ENCODE measurements at regions not wholly inside any gene's neighbourhood (a gene's known extent, or its start where the extent isn't known, plus 50 kb on each side); places are given as distances from the start of the nearest gene placed in this dataset.

- Histone ChIP-seq H3K4me3 (ENCODE audit: low read depth in 1 of 3, low read length in 3 of 3) (no peak overlapping the region), H3K4me1 (ENCODE audit: control insufficient read depth in 4 of 4, insufficient read depth in 4 of 4, low read length in 3 of 4) (no peaks in the 10 kb centered on the region)
- TF ChIP-seq CTCF (IDR thresholded peaks at IDR 0.05; ENCODE audit: low read depth, low read length, missing input control) (no peak), HNF4G (IDR thresholded peaks at IDR 0.05) (no peak), GABPA (IDR thresholded peaks at IDR 0.05 in 1 of 2, conservative IDR thresholded peaks at IDR 0.05 in 1 of 2) (no peak), YY1 (IDR thresholded peaks at IDR 0.05) (no peak), ZBTB33 (IDR thresholded peaks at IDR 0.05) (no peak), NR2F2 (IDR thresholded peaks at IDR 0.05) (no peak), RAD21 (IDR thresholded peaks at IDR 0.05) (no peak), ATF3 (IDR thresholded peaks at IDR 0.05) (no peak), HNF4A (conservative IDR thresholded peaks at IDR 0.05) (no peak), FOXA1 (IDR thresholded peaks at IDR 0.05) (no peak), JUND (IDR thresholded peaks at IDR 0.05) (no peak), TAF1 (conservative IDR thresholded peaks at IDR 0.05) (no peak), SP1 (IDR thresholded peaks at IDR 0.05) (no peak), FOXA2 (IDR thresholded peaks at IDR 0.05) (no peak), REST (IDR thresholded peaks at IDR 0.05) (no peak), EGR1 (IDR thresholded peaks at IDR 0.05; ENCODE audit: low read depth in 2 of 2) (no peak), MAX (IDR thresholded peaks at IDR 0.05) (no peak)
Observed at GRCh38 chr13:33707449-33707848, 110.5 kb upstream of the RFC3 start.

GRCh38 chr13:33710924-33711323, 107.0 kb upstream of the RFC3 start:
- Histone ChIP-seq H3K36me3 (ENCODE audit: control insufficient read depth in 4 of 4, insufficient read depth in 3 of 4, low read depth in 1 of 4, low read length in 3 of 4) (no peaks in the 10 kb centered on the region), H3K4me1 (ENCODE audit: control insufficient read depth in 4 of 4, insufficient read depth in 4 of 4, low read length in 3 of 4) (no peaks in the 10 kb centered on the region), H3K27ac (ENCODE audit: low read depth in 1 of 2, low read length in 2 of 2) (no peak overlapping the region), H3K9me3 (ENCODE audit: control insufficient read depth in 4 of 4, low read length in 3 of 4) (no peaks in the 10 kb centered on the region), H3K27me3 (ENCODE audit: control insufficient read depth in 4 of 4, insufficient read depth in 4 of 4, low read length in 3 of 4) (no peaks in the 10 kb centered on the region), H3K4me3 (ENCODE audit: low read depth in 1 of 3, low read length in 3 of 3) (no peak overlapping the region), H3K9ac (ENCODE audit: low read depth in 1 of 2, low read length in 2 of 2) (no peak overlapping the region)
- WGBS: 75% methylated on average over 1 of the region's 1 CpG
- no peak for DNase-seq (ENCODE audit: low spot score)
- TF ChIP-seq HNF4A (conservative IDR thresholded peaks at IDR 0.05) (no peak), EGR1 (IDR thresholded peaks at IDR 0.05; ENCODE audit: low read depth in 2 of 2) (no peak), NR2F2 (IDR thresholded peaks at IDR 0.05) (no peak), TAF1 (conservative IDR thresholded peaks at IDR 0.05) (no peak), YY1 (IDR thresholded peaks at IDR 0.05) (no peak), CTCF (IDR thresholded peaks at IDR 0.05; ENCODE audit: low read depth, low read length, missing input control) (no peak), ZBTB33 (IDR thresholded peaks at IDR 0.05) (no peak), GABPA (IDR thresholded peaks at IDR 0.05 in 1 of 2, conservative IDR thresholded peaks at IDR 0.05 in 1 of 2) (no peak), SP1 (IDR thresholded peaks at IDR 0.05) (no peak), ATF3 (IDR thresholded peaks at IDR 0.05) (no peak), MAX (IDR thresholded peaks at IDR 0.05) (no peak), HNF4G (IDR thresholded peaks at IDR 0.05) (no peak), FOXA2 (IDR thresholded peaks at IDR 0.05) (no peak), FOXA1 (IDR thresholded peaks at IDR 0.05) (no peak)

More at GRCh38 chr13:33707449-33707848, 110.5 kb upstream of the RFC3 start:
- H3K27ac ChIP-seq (ENCODE audit: low read depth in 1 of 2, low read length in 2 of 2): no peak overlapping the region
- no peaks in the 10 kb centered on the region for H3K9me3 ChIP-seq (ENCODE audit: control insufficient read depth in 4 of 4, low read length in 3 of 4)
- no peak for DNase-seq (ENCODE audit: low spot score)
- no peaks in the 10 kb centered on the region for H3K36me3 ChIP-seq (ENCODE audit: control insufficient read depth in 4 of 4, insufficient read depth in 3 of 4, low read depth in 1 of 4, low read length in 3 of 4)
- WGBS: 95% methylated on average over 3 of the region's 3 CpGs
- H3K9ac ChIP-seq (ENCODE audit: low read depth in 1 of 2, low read length in 2 of 2): no peak overlapping the region
- no peaks in the 10 kb centered on the region for H3K27me3 ChIP-seq (ENCODE audit: control insufficient read depth in 4 of 4, insufficient read depth in 4 of 4, low read length in 3 of 4)
